PFSK-1 (cell line): ENCODE measurements at regions not wholly inside any gene's neighbourhood (a gene's known extent, or its start where the extent isn't known, plus 50 kb on each side); places are given as distances from the start of the nearest gene placed in this dataset.

Experiments used
- FOXP2 ChIP-seq: optimal IDR thresholded peaks from 2 replicates; pipeline ENCODE3; 2011; ENCODE audit warnings: borderline replicate concordance, control low read depth, inconsistent platforms; ENCODE audit not compliant: insufficient read depth; ENCODE audit errors: extremely low read length, extremely low read depth
- POLR2AphosphoS5 ChIP-seq: IDR thresholded peaks from 2 replicates; pipeline ENCODE4 v1.6.1; 2012; ENCODE audit warnings: low read depth, mild to moderate bottlenecking, control low read depth, low read length, moderate library complexity
- REST ChIP-seq, 2 experiments: IDR thresholded peaks; 2 replicates each; pipeline versions ENCODE4 v1.6.1 to v1.8.0; 2011 to 2012; ENCODE audit warnings: low read depth in 2 of 2, low read length in 2 of 2, control low read depth in 1 of 2, inconsistent platforms in 1 of 2, mild to moderate bottlenecking in 1 of 2, moderate library complexity in 1 of 2; ENCODE audit not compliant: insufficient read depth in 1 of 2
- SIN3A ChIP-seq: IDR thresholded peaks from 2 replicates; pipeline ENCODE4 v1.6.1; 2012; ENCODE audit warnings: mild to moderate bottlenecking, low read length, moderate library complexity, borderline replicate concordance; ENCODE audit not compliant: insufficient read depth
- TAF1 ChIP-seq: IDR thresholded peaks from 2 replicates; pipeline ENCODE4 v1.6.1; 2012; ENCODE audit warnings: low read length, control low read depth, borderline replicate concordance; ENCODE audit not compliant: insufficient read depth

GRCh38 chrX:131958724-131959123 lies 64.4 kb upstream of the STK26 start:
- TF ChIP-seq SIN3A (no peak), POLR2AphosphoS5 (no peak), FOXP2 (no peak), TAF1 (no peak), REST (IDR thresholded peaks at IDR 0.05; ENCODE audit: insufficient read depth in 1 of 2, low read depth in 2 of 2, low read length in 2 of 2) (no peak)

GRCh38 chrX:131970347-131970746 lies 52.8 kb upstream of the STK26 start:
- TF ChIP-seq SIN3A (no peak), TAF1 (no peak), REST (IDR thresholded peaks at IDR 0.05; ENCODE audit: insufficient read depth in 1 of 2, low read depth in 2 of 2, low read length in 2 of 2) (no peak), POLR2AphosphoS5 (no peak), FOXP2 (no peak)
